GM12874 (cell line): ENCODE measurements at regions not wholly inside any gene's neighbourhood (a gene's known extent, or its start where the extent isn't known, plus 50 kb on each side); places are given as distances from the start of the nearest gene placed in this dataset.

Source experiments
- CTCF ChIP-seq: IDR thresholded peaks from 2 replicates; pipeline ENCODE4 v1.5.1; 2011; ENCODE audit warnings: low read depth, mild to moderate bottlenecking, control low read depth, low read length, moderate library complexity; ENCODE audit not compliant: insufficient read depth

GRCh38 chr7:41438705-41439514 lies 264.0 kb downstream of the INHBA start:
- no peak for TF ChIP-seq CTCF

- TF ChIP-seq CTCF: no peak
Measured at GRCh38 chr7:41437257-41438196, 265.4 kb downstream of the INHBA start.

- TF ChIP-seq CTCF: no peak
Measured at GRCh38 chr7:41436139-41436538, 266.8 kb downstream of the INHBA start.

GRCh38 chr7:41431671-41432070 lies 271.2 kb downstream of the INHBA start:
- TF ChIP-seq CTCF: no peak

GRCh38 chr7:41428381-41428780 lies 274.5 kb downstream of the INHBA start:
- no peak for TF ChIP-seq CTCF

DNA sequence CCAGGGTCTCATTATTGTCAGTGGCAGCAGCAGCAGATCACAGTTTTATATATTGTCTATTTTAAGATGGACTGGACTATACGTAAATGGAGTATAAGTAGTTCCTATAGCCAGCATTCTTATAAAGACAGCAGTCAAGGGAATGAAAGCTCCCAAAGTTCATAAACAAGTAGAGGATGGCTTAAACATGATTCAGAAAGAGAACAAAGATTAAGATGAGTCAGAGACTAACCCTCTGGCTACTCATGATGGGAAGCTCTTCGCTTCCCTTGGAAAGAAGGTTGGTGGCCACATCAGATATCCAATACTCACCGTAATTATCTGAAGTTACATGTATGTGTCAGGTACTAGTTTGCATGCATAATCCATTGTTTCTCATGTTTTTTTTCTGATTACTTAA lies 277.0 kb downstream of the INHBA start:
- TF ChIP-seq CTCF: no peak

- no peak for TF ChIP-seq CTCF
Measured at GRCh38 chr7:41421056-41421455, 281.8 kb downstream of the INHBA start.
